DND-41 (cell line): ENCODE measurements at regions not wholly inside any gene's neighbourhood (a gene's known extent, or its start where the extent isn't known, plus 50 kb on each side); places are given as distances from the start of the nearest gene placed in this dataset.

ENCODE experiments used
- EZH2 ChIP-seq: IDR thresholded peaks from 3 replicates; pipeline ENCODE4 v1.6.1; 2012; ENCODE audit warnings: borderline replicate concordance, low read depth, mild to moderate bottlenecking, moderate library complexity, low read length, inconsistent platforms; ENCODE audit not compliant: severe bottlenecking
- TF ChIP-seq, protein P1 (sequence below): IDR thresholded peaks from 2 replicates; pipeline ENCODE4 v1.5.1; 2012; ENCODE audit warnings: borderline replicate concordance, low read length, moderate library complexity, mild to moderate bottlenecking; ENCODE audit not compliant: poor library complexity, severe bottlenecking; ENCODE audit errors: extremely low read depth

DNA sequence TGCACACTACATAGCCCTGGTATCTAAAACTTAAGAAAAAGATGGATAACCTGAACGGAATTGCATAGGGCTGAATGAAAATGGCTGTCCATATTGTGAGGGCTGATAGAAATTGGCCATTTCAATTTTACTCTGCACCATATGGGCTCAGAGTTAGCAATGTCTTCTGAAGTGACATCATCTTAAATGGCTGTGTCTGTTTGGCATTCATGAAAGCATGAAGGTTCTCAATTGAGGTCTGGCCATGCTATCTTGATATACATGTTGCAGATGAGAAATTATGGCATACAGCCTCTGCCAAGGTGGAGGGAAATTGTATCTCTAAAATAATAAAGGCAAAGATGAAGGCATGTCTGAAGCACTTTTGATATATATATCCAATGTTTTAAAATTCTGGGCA, 226.0 kb upstream of the PDE3A start:
- TF ChIP-seq, protein P1, sequence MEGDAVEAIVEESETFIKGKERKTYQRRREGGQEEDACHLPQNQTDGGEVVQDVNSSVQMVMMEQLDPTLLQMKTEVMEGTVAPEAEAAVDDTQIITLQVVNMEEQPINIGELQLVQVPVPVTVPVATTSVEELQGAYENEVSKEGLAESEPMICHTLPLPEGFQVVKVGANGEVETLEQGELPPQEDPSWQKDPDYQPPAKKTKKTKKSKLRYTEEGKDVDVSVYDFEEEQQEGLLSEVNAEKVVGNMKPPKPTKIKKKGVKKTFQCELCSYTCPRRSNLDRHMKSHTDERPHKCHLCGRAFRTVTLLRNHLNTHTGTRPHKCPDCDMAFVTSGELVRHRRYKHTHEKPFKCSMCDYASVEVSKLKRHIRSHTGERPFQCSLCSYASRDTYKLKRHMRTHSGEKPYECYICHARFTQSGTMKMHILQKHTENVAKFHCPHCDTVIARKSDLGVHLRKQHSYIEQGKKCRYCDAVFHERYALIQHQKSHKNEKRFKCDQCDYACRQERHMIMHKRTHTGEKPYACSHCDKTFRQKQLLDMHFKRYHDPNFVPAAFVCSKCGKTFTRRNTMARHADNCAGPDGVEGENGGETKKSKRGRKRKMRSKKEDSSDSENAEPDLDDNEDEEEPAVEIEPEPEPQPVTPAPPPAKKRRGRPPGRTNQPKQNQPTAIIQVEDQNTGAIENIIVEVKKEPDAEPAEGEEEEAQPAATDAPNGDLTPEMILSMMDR = no peak
- no peak for TF ChIP-seq EZH2
